SK-N-SH (cell line): ENCODE measurements at regions not wholly inside any gene's neighbourhood (a gene's known extent, or its start where the extent isn't known, plus 50 kb on each side); places are given as distances from the start of the nearest gene placed in this dataset.

ENCODE experiments used
- EP300 ChIP-seq, 2 experiments: IDR thresholded peaks; 2 replicates each; pipeline versions ENCODE4 v1.4.0 to v1.6.1; 2012; ENCODE audit warnings: borderline replicate concordance in 1 of 2, low read depth in 1 of 2, low read length in 1 of 2
- FOXM1 ChIP-seq: IDR thresholded peaks from 2 replicates; pipeline ENCODE4 v1.4.0; 2012; ENCODE audit warnings: low read depth, mild to moderate bottlenecking
- GATA2 ChIP-seq: sonication (generic); formaldehyde crosslinking; IDR thresholded peaks from 2 replicates; pipeline ENCODE4 v1.5.0; 2020; ENCODE audit warnings: mild to moderate bottlenecking, missing genetic modification reagents
- MXI1 ChIP-seq: IDR thresholded peaks from 2 replicates; pipeline ENCODE4 v1.6.1; 2012; ENCODE audit warnings: mild to moderate bottlenecking, low read depth, low read length, improper control_type of control experiment
- NFIC ChIP-seq: IDR thresholded peaks from 2 replicates; pipeline ENCODE4 v1.4.0; 2012; ENCODE audit warnings: borderline replicate concordance
- POLR2AphosphoS5 ChIP-seq: IDR thresholded peaks from 2 replicates; pipeline ENCODE4 v1.6.1; 2012; ENCODE audit warnings: low read depth, low read length
- RFX5 ChIP-seq: IDR thresholded peaks from 2 replicates; pipeline ENCODE4 v1.6.1; 2012; ENCODE audit warnings: mild to moderate bottlenecking, improper control_type of control experiment, low read length
- TAF1 ChIP-seq: IDR thresholded peaks from 2 replicates; pipeline ENCODE4 v1.6.1; 2012; ENCODE audit warnings: low read depth, mild to moderate bottlenecking, low read length, moderate library complexity, borderline replicate concordance
- TCF12 ChIP-seq: IDR thresholded peaks from 2 replicates; pipeline ENCODE4 v1.4.0; 2012
- YY1 ChIP-seq: IDR thresholded peaks from 2 replicates; pipeline ENCODE4 v1.4.0; 2012; ENCODE audit warnings: low read depth, mild to moderate bottlenecking
- TF ChIP-seq, protein P1 (sequence below): IDR thresholded peaks from 2 replicates; pipeline ENCODE4 v1.4.0; 2012; ENCODE audit warnings: low read depth, borderline replicate concordance
- TF ChIP-seq, protein P2 (sequence below): fragments of 200-600 bp; sonication (generic); IDR thresholded peaks from 2 replicates; pipeline ENCODE4 v1.6.1; 2017; ENCODE audit warnings: antibody characterized with exemption, mild to moderate bottlenecking, moderate library complexity
- TF ChIP-seq, protein P3 (sequence below): IDR thresholded peaks from 2 replicates; pipeline ENCODE4; 2012
- TF ChIP-seq, protein P4 (sequence below): IDR thresholded peaks from 2 replicates; pipeline ENCODE4 v1.4.0; 2012; ENCODE audit warnings: low read depth

DNA sequence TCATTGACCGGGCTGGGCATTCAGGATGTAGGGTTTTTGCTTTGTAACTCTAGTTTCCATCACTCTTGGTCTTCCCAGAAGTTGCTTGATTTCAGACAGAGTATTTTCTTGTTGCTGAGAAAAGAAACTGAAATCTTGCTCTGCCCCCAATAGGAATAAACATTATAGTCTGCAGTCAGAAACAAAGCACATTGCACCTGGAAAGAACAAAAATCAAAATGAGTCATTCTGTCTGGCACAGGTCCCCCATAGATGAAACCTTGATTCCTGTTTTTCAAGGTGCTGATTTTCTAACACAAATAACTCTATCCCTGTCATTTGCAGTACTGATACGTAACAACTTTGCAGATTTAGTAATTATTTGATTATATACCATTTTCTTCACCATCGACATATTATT lies 232.1 kb downstream of the FBXO4 start:
- no peak for TF ChIP-seq NFIC
- TF ChIP-seq FOXM1, result no peak
- no peak for TF ChIP-seq GATA2
- no peak for TF ChIP-seq EP300 (IDR thresholded peaks at IDR 0.05; ENCODE audit: borderline replicate concordance in 1 of 2, low read depth in 1 of 2, low read length in 1 of 2)
- TF ChIP-seq, protein P1, sequence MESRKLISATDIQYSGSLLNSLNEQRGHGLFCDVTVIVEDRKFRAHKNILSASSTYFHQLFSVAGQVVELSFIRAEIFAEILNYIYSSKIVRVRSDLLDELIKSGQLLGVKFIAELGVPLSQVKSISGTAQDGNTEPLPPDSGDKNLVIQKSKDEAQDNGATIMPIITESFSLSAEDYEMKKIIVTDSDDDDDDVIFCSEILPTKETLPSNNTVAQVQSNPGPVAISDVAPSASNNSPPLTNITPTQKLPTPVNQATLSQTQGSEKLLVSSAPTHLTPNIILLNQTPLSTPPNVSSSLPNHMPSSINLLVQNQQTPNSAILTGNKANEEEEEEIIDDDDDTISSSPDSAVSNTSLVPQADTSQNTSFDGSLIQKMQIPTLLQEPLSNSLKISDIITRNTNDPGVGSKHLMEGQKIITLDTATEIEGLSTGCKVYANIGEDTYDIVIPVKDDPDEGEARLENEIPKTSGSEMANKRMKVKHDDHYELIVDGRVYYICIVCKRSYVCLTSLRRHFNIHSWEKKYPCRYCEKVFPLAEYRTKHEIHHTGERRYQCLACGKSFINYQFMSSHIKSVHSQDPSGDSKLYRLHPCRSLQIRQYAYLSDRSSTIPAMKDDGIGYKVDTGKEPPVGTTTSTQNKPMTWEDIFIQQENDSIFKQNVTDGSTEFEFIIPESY, result no peak
- no peak for TF ChIP-seq YY1
- TF ChIP-seq TAF1, result no peak
- TF ChIP-seq, protein P2, sequence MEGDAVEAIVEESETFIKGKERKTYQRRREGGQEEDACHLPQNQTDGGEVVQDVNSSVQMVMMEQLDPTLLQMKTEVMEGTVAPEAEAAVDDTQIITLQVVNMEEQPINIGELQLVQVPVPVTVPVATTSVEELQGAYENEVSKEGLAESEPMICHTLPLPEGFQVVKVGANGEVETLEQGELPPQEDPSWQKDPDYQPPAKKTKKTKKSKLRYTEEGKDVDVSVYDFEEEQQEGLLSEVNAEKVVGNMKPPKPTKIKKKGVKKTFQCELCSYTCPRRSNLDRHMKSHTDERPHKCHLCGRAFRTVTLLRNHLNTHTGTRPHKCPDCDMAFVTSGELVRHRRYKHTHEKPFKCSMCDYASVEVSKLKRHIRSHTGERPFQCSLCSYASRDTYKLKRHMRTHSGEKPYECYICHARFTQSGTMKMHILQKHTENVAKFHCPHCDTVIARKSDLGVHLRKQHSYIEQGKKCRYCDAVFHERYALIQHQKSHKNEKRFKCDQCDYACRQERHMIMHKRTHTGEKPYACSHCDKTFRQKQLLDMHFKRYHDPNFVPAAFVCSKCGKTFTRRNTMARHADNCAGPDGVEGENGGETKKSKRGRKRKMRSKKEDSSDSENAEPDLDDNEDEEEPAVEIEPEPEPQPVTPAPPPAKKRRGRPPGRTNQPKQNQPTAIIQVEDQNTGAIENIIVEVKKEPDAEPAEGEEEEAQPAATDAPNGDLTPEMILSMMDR, result no peak
- TF ChIP-seq MXI1, result no peak
- no peak for TF ChIP-seq RFX5
- no peak for TF ChIP-seq TCF12
- TF ChIP-seq, protein P3, sequence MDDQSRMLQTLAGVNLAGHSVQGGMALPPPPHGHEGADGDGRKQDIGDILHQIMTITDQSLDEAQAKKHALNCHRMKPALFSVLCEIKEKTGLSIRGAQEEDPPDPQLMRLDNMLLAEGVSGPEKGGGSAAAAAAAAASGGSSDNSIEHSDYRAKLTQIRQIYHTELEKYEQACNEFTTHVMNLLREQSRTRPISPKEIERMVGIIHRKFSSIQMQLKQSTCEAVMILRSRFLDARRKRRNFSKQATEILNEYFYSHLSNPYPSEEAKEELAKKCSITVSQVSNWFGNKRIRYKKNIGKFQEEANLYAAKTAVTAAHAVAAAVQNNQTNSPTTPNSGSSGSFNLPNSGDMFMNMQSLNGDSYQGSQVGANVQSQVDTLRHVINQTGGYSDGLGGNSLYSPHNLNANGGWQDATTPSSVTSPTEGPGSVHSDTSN, result no peak
- TF ChIP-seq, protein P4, sequence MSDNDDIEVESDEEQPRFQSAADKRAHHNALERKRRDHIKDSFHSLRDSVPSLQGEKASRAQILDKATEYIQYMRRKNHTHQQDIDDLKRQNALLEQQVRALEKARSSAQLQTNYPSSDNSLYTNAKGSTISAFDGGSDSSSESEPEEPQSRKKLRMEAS, result no peak
- no peak for TF ChIP-seq POLR2AphosphoS5
